MCF 10A (cell line): ENCODE measurements at regions not wholly inside any gene's neighbourhood (a gene's known extent, or its start where the extent isn't known, plus 50 kb on each side); places are given as distances from the start of the nearest gene placed in this dataset.
"Not testable (repeated sequence)": the region's sequence is repeated elsewhere in the genome, so short reads cannot be mapped to it uniquely, and the experiment has no call there.

Source experiments
- BruUV-seq: library from RNA; stranded (reverse); fragments of 400-500 nt; replicated peaks from 2 replicates; lab custom pipeline; 2021; lab: Mats Ljungman, UMichigan
- CTCF ChIA-PET: fragments of 300-600 bp; sonication (Branson Sonifier 250); formaldehyde crosslinking; extraction: SDS; loops from one replicate; lab custom pipeline; 2021; ENCODE audit warnings: antibody characterized with exemption, inconsistent platforms; lab: Yijun Ruan, JAX
- POLR2A ChIA-PET: fragments of 300-600, 350-650 bp; sonication (Branson Sonifier 250); formaldehyde crosslinking; extraction: SDS; loops from one replicate; lab custom pipeline; 2020; ENCODE audit warnings: antibody characterized with exemption, inconsistent platforms; lab: Yijun Ruan, JAX
- DNase-seq: peaks from one replicate; pipeline ENCODE4 v3.0.0-alpha.2; 2018; ENCODE audit not compliant: unreplicated experiment
- H3K27ac Mint-ChIP-seq: one replicate; pipeline ENCODE4 v1.8.0; 2022; ENCODE audit warnings: mild to moderate bottlenecking, low read depth, mixed read lengths; ENCODE audit not compliant: unreplicated experiment
- H3K27me3 Mint-ChIP-seq: one replicate; pipeline ENCODE4 v1.8.0; 2022; ENCODE audit warnings: mixed read lengths; ENCODE audit not compliant: insufficient read depth, unreplicated experiment
- H3K36me3 Mint-ChIP-seq: one replicate; pipeline ENCODE4 v1.8.0; 2022; ENCODE audit warnings: mild to moderate bottlenecking, moderate library complexity, mixed read lengths; ENCODE audit not compliant: insufficient read depth, unreplicated experiment
- H3K4me1 Mint-ChIP-seq: one replicate; pipeline ENCODE4 v1.8.0; 2022; ENCODE audit warnings: mixed read lengths; ENCODE audit not compliant: insufficient read depth, unreplicated experiment
- H3K4me3 Mint-ChIP-seq: one replicate; pipeline ENCODE4 v1.8.0; 2022; ENCODE audit warnings: mild to moderate bottlenecking, moderate library complexity, mixed read lengths; ENCODE audit not compliant: unreplicated experiment
- H3K9me3 Mint-ChIP-seq: one replicate; pipeline ENCODE4 v1.8.0; 2022; ENCODE audit warnings: mixed read lengths; ENCODE audit not compliant: unreplicated experiment
- CTCF ChIP-seq: fragments of 200-600 bp; IDR thresholded peaks from one replicate; pipeline ENCODE4 v1.8.0; 2022; ENCODE audit warnings: antibody characterized with exemption, mild to moderate bottlenecking; ENCODE audit not compliant: unreplicated experiment
- intact Hi-C: fragments of 100-400 bp; cut with micrococcal nuclease; formaldehyde crosslinking; loops from 2 replicates; pipeline ENCODE4 v1.14.1; 2022

- ChIA-PET POLR2A (no interaction called here), CTCF (no interaction called here)
- no peak overlapping the region for H3K27ac Mint-ChIP-seq
- no TSS peak for BruUV-seq
- peaks cover 7% of the 10 kb centered on the region for H3K9me3 Mint-ChIP-seq
- TF ChIP-seq CTCF, result no peak
- no peak for DNase-seq
- no peak overlapping the region for H3K4me3 Mint-ChIP-seq
- no peaks in the 10 kb centered on the region for H3K4me1 Mint-ChIP-seq
- intact Hi-C loops, result no loop called here
- no peaks in the 10 kb centered on the region for H3K36me3 Mint-ChIP-seq
- H3K27me3 Mint-ChIP-seq, result no peaks in the 10 kb centered on the region
Observed at GRCh38 chr1:61556631-61557030, 168.3 kb downstream of the TM2D1 start.

GRCh38 chr1:61552630-61553305 is 172.2 kb downstream of the TM2D1 start:
- H3K27ac Mint-ChIP-seq, result no peak overlapping the region
- POLR2A ChIA-PET, result interaction anchor here (0.7 kb wide), 2 partner anchors 30 to 67 kb away, joined by 3 to 4 read pairs; no protein-coding TSS in a partner anchor

GRCh38 chr1:61547302-61547701 is 177.6 kb downstream of the TM2D1 start:
- H3K9me3 Mint-ChIP-seq, H3K4me3 Mint-ChIP-seq, intact Hi-C loops, DNase-seq, H3K4me1 Mint-ChIP-seq, BruUV-seq, H3K36me3 Mint-ChIP-seq, H3K27ac Mint-ChIP-seq, H3K27me3 Mint-ChIP-seq: not testable (repeated sequence)
- CTCF ChIA-PET, result interaction anchor here (1.4 kb wide), 1 partner anchor 9 kb away, joined by 4 read pairs; no protein-coding TSS in a partner anchor
- POLR2A ChIA-PET, result interaction anchor here (0.6 to 0.8 kb wide), 3 partner anchors 29 to 42 kb away, joined by 3 read pairs; no protein-coding TSS in a partner anchor

More at GRCh38 chr1:61552630-61553305, 172.2 kb downstream of the TM2D1 start:
- H3K36me3 Mint-ChIP-seq, result no peaks in the 10 kb centered on the region
- no peaks in the 10 kb centered on the region for H3K27me3 Mint-ChIP-seq
- H3K9me3 Mint-ChIP-seq, result peaks cover 7% of the 10 kb centered on the region
- no peaks in the 10 kb centered on the region for H3K4me1 Mint-ChIP-seq
- H3K4me3 Mint-ChIP-seq, result no peak overlapping the region
- TF ChIP-seq CTCF, result no peak
- intact Hi-C loops, result no loop called here
- CTCF ChIA-PET, result no interaction called here
- no TSS peak for BruUV-seq
- no peak for DNase-seq

GRCh38 chr1:61544870-61545269 is 180.1 kb downstream of the TM2D1 start:
- H3K27ac Mint-ChIP-seq, H3K4me3 Mint-ChIP-seq, POLR2A ChIA-PET, intact Hi-C loops, H3K9me3 Mint-ChIP-seq, H3K36me3 Mint-ChIP-seq, H3K4me1 Mint-ChIP-seq, BruUV-seq, DNase-seq, H3K27me3 Mint-ChIP-seq: not testable (repeated sequence)
- CTCF ChIA-PET, result interaction anchor here (1.1 kb wide), 1 partner anchor 9 kb away, joined by 3 read pairs; no protein-coding TSS in a partner anchor

GRCh38 chr1:61543498-61543897 is 181.4 kb downstream of the TM2D1 start:
- H3K27me3 Mint-ChIP-seq, H3K27ac Mint-ChIP-seq, intact Hi-C loops, H3K4me3 Mint-ChIP-seq, DNase-seq, H3K36me3 Mint-ChIP-seq, H3K4me1 Mint-ChIP-seq, H3K9me3 Mint-ChIP-seq, BruUV-seq: not testable (repeated sequence)
- ChIA-PET CTCF (interaction anchor here (0.6 kb wide), 1 partner anchor 394 kb away, joined by 5 read pairs; no protein-coding TSS in a partner anchor), POLR2A (interaction anchor here (0.7 kb wide), 1 partner anchor 525 kb away, joined by 3 read pairs; no protein-coding TSS in a partner anchor)
